Activated CD4-positive, alpha-beta memory T cell treated with anti-CD3 and anti-CD28 coated beads, Interleukin-2, amount 10 ng/mL, durations not matched to agents 7 days and 5 days (primary cell): ENCODE measurements at regions not wholly inside any gene's neighbourhood (a gene's known extent, or its start where the extent isn't known, plus 50 kb on each side); places are given as distances from the start of the nearest gene placed in this dataset.

Experiments used
- CTCF ChIA-PET: fragments of 350-600 bp; sonication (Branson Sonifier 250); formaldehyde crosslinking; loops from one replicate; lab custom pipeline; 2021; ENCODE audit warnings: antibody characterized with exemption, inconsistent platforms; lab: Charles Lee
- POLR2A ChIA-PET: fragments of 350-600 bp; sonication (Branson Sonifier 250); formaldehyde crosslinking; loops from one replicate; lab custom pipeline; 2021; ENCODE audit warnings: antibody characterized with exemption; lab: Charles Lee
- DNase-seq: peaks from one replicate; pipeline ENCODE4 v3.0.0-alpha.2; 2020
- H3K27ac Mint-ChIP-seq: one replicate; pipeline ENCODE4 v1.8.0; 2021; ENCODE audit warnings: mild to moderate bottlenecking, mixed read lengths
- H3K27me3 Mint-ChIP-seq: one replicate; pipeline ENCODE4 v1.8.0; 2021; ENCODE audit warnings: mixed read lengths
- H3K36me3 Mint-ChIP-seq: one replicate; pipeline ENCODE4 v1.8.0; 2021; ENCODE audit warnings: low read depth, mixed read lengths
- H3K4me1 Mint-ChIP-seq: one replicate; pipeline ENCODE4 v1.8.0; 2021; ENCODE audit warnings: mixed read lengths
- H3K4me3 Mint-ChIP-seq: one replicate; pipeline ENCODE4 v1.8.0; 2021; ENCODE audit warnings: mild to moderate bottlenecking, mixed read lengths
- H3K9me3 Mint-ChIP-seq: one replicate; pipeline ENCODE4 v1.8.0; 2021; ENCODE audit warnings: mixed read lengths

DNA sequence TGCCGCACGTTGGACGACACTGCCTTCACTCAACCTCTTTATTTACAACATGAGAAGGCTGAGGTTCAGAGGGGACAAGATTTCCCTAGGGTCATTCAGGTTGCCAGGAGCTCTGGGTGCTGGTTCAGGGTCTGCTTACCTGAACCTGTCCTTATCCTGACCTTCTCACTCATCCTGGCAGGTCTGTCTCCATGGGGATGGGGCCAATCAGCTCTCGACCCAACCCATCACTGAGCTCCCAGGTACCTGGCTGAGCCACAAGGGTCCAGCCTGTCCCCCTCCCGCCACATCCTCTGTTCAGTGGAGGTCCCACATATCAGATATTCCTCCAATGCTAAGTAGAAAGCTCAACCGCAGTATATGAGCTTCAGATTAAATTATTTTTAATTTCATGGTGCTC lies 225.6 kb downstream of the ANKRD60 start:
- CTCF ChIA-PET, result no interaction called here
- no peaks in the 10 kb centered on the region for H3K36me3 Mint-ChIP-seq

DNA sequence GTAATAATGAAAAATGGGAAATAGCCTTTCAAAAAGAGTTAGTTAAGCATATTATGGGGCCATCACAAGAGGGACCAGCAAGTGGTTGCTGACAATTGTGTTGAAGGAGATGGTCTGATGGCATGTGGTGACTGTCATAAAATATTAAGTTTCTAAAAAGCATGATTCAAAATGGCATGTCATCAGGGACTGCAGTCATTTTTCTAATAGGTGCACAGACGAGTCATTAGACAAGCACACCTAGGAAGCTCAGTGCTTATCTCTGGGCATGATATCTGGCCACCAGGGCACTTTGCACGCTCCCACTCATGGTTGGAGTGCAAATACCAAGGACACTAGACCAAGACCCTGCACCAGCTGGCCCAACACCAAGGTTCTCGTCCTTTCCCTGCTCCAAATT lies 226.5 kb downstream of the ANKRD60 start:
- no peak overlapping the region for H3K4me3 Mint-ChIP-seq
- no peak for DNase-seq
- POLR2A ChIA-PET, result no interaction called here
- H3K27ac Mint-ChIP-seq, result no peak overlapping the region
- H3K36me3 Mint-ChIP-seq, result no peaks in the 10 kb centered on the region
- H3K9me3 Mint-ChIP-seq, result no peaks in the 10 kb centered on the region
- H3K4me1 Mint-ChIP-seq, result no peaks in the 10 kb centered on the region
- CTCF ChIA-PET, result interaction anchor here (1.0 kb wide), 1 partner anchor 15 kb away, joined by 3 read pairs; no protein-coding TSS in a partner anchor
- H3K27me3 Mint-ChIP-seq, result peaks cover 9% of the 10 kb centered on the region

More for the DNA sequence above, 225.6 kb downstream of the ANKRD60 start:
- POLR2A ChIA-PET, result no interaction called here
- Mint-ChIP-seq H3K4me1 (no peaks in the 10 kb centered on the region), H3K9me3 (no peaks in the 10 kb centered on the region), H3K27ac (no peak overlapping the region), H3K27me3 (peaks cover 2% of the 10 kb centered on the region), H3K4me3 (no peak overlapping the region)
- DNase-seq, result no peak

- peaks cover 12% of the 10 kb centered on the region for H3K27me3 Mint-ChIP-seq
- ChIA-PET CTCF (interaction anchor here (1.0 kb wide), 1 partner anchor 15 kb away, joined by 3 read pairs; no protein-coding TSS in a partner anchor), POLR2A (no interaction called here)
- no peaks in the 10 kb centered on the region for H3K4me1 Mint-ChIP-seq
- no peak overlapping the region for H3K27ac Mint-ChIP-seq
- H3K36me3 Mint-ChIP-seq, result no peaks in the 10 kb centered on the region
- H3K4me3 Mint-ChIP-seq, result no peak overlapping the region
- H3K9me3 Mint-ChIP-seq, result no peaks in the 10 kb centered on the region
- no peak for DNase-seq
Observed at GRCh38 chr20:58001381-58001780, 227.1 kb downstream of the ANKRD60 start.

GRCh38 chr20:58000861-58001260 lies 227.6 kb downstream of the ANKRD60 start:
- H3K27ac Mint-ChIP-seq, result no peak overlapping the region
- no peaks in the 10 kb centered on the region for H3K9me3 Mint-ChIP-seq
- peaks cover 12% of the 10 kb centered on the region for H3K27me3 Mint-ChIP-seq
- ChIA-PET POLR2A (no interaction called here), CTCF (no interaction called here)
- no peak overlapping the region for H3K4me3 Mint-ChIP-seq
- no peak for DNase-seq
- H3K36me3 Mint-ChIP-seq, result no peaks in the 10 kb centered on the region
- no peaks in the 10 kb centered on the region for H3K4me1 Mint-ChIP-seq

DNA sequence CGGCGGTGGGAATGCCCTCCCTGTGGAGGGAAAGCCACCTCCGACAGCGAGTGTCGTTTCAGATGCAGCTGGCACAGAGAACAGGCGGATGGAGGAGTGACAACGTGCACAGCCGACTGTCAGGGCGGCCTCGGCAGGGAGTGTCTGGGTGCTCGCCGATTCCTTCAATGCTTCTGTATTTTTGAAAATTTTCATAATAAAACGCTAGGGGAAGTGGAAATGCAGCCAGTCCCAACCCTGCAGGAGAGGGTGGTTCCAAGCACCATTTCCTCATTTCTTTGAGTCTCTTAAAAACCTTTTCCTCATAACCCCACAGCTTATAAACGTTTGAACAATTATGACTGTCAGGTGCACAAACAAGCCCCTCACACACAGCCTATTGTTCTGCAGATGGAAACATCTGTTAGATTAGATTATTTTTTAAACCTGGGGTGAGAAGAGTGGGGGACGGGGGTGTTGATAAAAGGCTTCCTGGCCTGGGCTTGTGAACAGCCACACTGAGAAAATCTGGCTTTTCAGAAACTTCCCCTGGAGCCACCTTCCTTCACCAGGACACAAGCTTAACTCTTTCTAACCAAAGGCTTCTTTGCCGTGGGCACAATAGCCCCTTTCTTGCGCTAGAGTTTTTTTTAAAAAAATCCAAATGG lies 228.9 kb downstream of the ANKRD60 start:
- CTCF ChIA-PET, result no interaction called here
- Mint-ChIP-seq H3K27ac (no peak overlapping the region), H3K27me3 (peaks cover 12% of the 10 kb centered on the region), H3K9me3 (no peaks in the 10 kb centered on the region), H3K4me1 (no peaks in the 10 kb centered on the region), H3K36me3 (no peaks in the 10 kb centered on the region), H3K4me3 (no peak overlapping the region)
- DNase-seq, result no peak
- POLR2A ChIA-PET, result no interaction called here

GRCh38 chr20:57998981-57999464 lies 229.4 kb downstream of the ANKRD60 start:
- no peak for DNase-seq
- H3K27ac Mint-ChIP-seq, result no peak overlapping the region
- CTCF ChIA-PET, result no interaction called here

GRCh38 chr20:57998276-57998675 lies 230.2 kb downstream of the ANKRD60 start:
- CTCF ChIA-PET, result no interaction called here

More at GRCh38 chr20:57998981-57999464, 229.4 kb downstream of the ANKRD60 start:
- H3K9me3 Mint-ChIP-seq, result no peaks in the 10 kb centered on the region
- H3K36me3 Mint-ChIP-seq, result no peaks in the 10 kb centered on the region
- peaks cover 12% of the 10 kb centered on the region for H3K27me3 Mint-ChIP-seq
- no peaks in the 10 kb centered on the region for H3K4me1 Mint-ChIP-seq
- POLR2A ChIA-PET, result no interaction called here
- H3K4me3 Mint-ChIP-seq, result no peak overlapping the region

DNA sequence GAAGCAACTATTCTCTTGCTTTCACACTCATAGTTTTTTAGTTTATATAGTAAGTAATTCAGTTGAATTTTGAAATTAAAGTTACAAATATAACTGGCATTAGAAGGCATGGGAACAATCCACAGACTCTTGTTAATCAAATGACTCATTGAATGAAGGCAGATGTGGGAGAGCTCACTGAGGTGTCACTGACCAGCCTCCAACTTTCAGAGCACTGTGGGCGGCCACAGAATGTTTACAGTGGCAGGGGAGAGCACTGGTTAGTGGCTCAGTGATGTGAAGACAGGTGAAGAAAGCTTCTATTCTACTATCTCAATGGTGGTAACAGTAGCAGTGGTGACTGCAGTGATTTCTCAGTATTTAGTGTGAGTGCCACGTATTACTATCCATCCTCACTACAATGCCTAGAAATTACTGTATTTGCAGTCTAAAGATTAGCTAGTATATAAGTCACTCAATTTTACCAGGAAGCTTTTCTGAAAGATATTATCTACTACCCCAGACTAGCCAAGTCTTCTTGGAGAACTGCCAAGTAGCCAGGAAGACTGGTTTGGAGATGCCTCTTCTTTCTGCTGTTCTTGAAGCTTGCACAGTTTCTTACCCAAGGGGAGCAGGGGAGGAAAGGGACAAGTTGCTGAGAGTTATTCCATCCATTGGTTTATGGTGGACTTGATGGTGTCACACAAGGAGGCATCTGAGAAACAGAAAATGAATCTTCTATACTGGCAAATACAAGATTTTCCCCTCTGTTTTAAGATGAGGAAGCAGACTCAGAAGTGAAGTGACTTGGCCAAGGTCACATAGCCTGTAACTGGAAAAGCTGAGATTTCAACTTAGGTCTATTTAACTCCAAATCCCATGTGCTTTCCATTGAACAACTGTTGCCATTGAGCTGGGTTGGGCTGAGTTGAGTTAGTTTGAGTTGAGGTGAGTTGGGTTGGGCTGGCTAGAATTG lies 231.2 kb downstream of the ANKRD60 start:
- ChIA-PET CTCF (no interaction called here), POLR2A (no interaction called here)
- Mint-ChIP-seq H3K4me1 (no peaks in the 10 kb centered on the region), H3K9me3 (no peaks in the 10 kb centered on the region), H3K36me3 (no peaks in the 10 kb centered on the region), H3K27me3 (peaks cover 12% of the 10 kb centered on the region), H3K27ac (no peak overlapping the region), H3K4me3 (no peak overlapping the region)
- DNase-seq, result no peak

More at GRCh38 chr20:57998276-57998675, 230.2 kb downstream of the ANKRD60 start:
- Mint-ChIP-seq H3K36me3 (no peaks in the 10 kb centered on the region), H3K4me1 (no peaks in the 10 kb centered on the region), H3K9me3 (no peaks in the 10 kb centered on the region), H3K27me3 (peaks cover 12% of the 10 kb centered on the region), H3K27ac (no peak overlapping the region), H3K4me3 (no peak overlapping the region)
- POLR2A ChIA-PET, result no interaction called here
- DNase-seq, result no peak

DNA sequence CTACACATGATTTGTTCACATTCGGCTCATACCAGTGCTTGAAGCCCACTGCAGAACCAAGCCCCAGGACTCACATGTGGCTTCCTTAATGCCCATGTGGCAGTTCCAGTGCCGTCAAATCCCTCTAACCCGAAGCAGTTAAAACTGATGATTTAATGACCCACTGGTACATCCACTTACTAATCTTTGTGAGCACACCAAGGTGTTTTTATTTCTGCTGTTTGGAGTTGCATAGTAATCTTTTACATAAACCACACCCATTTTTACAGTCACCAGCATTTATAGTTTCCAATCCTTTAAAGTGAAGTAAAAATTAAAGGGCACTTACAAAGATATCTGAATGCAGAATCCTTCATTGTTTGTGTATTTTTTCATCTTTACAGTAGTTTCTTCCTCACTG lies 232.0 kb downstream of the ANKRD60 start:
- Mint-ChIP-seq H3K9me3 (no peaks in the 10 kb centered on the region), H3K36me3 (no peaks in the 10 kb centered on the region), H3K27ac (no peak overlapping the region), H3K4me3 (no peak overlapping the region), H3K27me3 (peaks cover 12% of the 10 kb centered on the region), H3K4me1 (no peaks in the 10 kb centered on the region)
- DNase-seq, result no peak
- ChIA-PET POLR2A (no interaction called here), CTCF (no interaction called here)

DNA sequence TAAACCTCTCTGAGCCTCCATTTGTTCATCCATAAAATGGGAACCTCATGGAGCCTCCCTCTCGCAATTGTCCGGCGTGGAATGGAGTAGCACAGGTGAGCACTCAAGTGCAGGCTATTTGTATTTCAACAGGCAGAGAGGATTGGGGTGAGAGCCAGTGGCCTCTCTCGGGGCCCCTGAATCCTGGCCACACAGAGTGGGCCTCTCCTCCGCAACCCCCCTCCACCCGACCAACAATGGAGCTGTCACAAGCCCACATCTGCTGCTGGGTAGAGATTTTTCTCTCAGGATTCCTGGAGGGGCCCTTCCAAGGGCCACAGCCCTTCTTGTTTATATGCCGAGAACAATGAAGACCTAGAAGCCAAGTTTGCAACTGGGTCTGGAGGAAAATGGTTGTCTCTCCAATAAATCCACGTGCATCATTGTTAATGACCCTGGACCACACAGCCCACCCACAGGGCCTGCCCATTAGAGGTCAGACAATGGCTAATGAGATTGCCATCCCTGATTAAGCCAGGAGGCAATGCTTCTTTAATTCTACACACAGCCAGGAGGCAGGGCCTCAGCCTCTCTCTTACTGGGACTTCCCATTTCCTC lies 233.0 kb downstream of the ANKRD60 start:
- peaks cover 14% of the 10 kb centered on the region for H3K27me3 Mint-ChIP-seq
- no peaks in the 10 kb centered on the region for H3K36me3 Mint-ChIP-seq
- POLR2A ChIA-PET, result no interaction called here
- DNase-seq, result no peak
- no peaks in the 10 kb centered on the region for H3K4me1 Mint-ChIP-seq
- CTCF ChIA-PET, result no interaction called here
- H3K4me3 Mint-ChIP-seq, result no peak overlapping the region
- H3K27ac Mint-ChIP-seq, result no peak overlapping the region
- H3K9me3 Mint-ChIP-seq, result no peaks in the 10 kb centered on the region

DNA sequence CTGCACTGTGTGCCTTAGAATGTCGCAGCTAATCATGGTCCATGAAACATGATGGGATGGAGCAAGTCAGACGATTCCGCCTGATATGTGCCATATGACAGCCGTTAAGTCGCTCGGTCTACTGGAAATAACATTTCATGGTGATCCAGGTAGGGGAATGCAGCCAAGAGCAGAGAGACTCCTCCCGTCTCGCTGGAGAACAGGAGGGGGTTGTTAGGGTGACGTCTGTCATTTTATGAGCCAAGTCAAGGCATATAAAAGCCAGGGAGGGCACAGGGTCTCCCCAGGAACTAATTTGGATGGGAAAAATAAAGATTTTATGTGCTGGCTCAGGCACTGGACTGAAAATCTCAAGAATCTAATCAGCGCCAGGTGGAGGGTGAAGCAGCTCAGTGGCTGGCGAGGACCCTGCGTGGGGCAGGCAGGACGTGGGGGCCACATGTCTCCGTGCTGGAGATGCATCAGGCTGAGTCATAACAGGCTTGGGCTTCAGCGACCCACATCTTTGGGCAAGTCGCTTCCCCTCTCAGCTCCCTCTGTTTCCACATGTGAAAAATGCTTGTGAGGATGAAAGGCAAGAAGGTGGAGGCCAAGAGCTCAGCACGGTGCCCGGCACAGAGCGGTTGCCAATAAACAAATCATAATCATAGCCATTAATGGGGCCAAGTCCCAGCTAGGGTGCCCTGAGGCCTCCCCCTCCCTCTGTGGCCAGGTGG lies 234.6 kb downstream of the ANKRD60 start:
- H3K4me3 Mint-ChIP-seq, result no peak overlapping the region
- H3K27me3 Mint-ChIP-seq, result peaks cover 14% of the 10 kb centered on the region
- H3K27ac Mint-ChIP-seq, result no peak overlapping the region
- H3K4me1 Mint-ChIP-seq, result no peaks in the 10 kb centered on the region
- H3K9me3 Mint-ChIP-seq, result no peaks in the 10 kb centered on the region
- DNase-seq, result no peak
- POLR2A ChIA-PET, result no interaction called here
- no peaks in the 10 kb centered on the region for H3K36me3 Mint-ChIP-seq
- CTCF ChIA-PET, result no interaction called here

GRCh38 chr20:57991211-57991881 lies 237.1 kb downstream of the ANKRD60 start:
- POLR2A ChIA-PET, result no interaction called here
- CTCF ChIA-PET, result no interaction called here

More at GRCh38 chr20:57991211-57991881, 237.1 kb downstream of the ANKRD60 start:
- Mint-ChIP-seq H3K27ac (no peak overlapping the region), H3K4me3 (no peak overlapping the region), H3K4me1 (no peaks in the 10 kb centered on the region), H3K9me3 (no peaks in the 10 kb centered on the region), H3K27me3 (peaks cover 1% of the 10 kb centered on the region), H3K36me3 (no peaks in the 10 kb centered on the region)
- DNase-seq, result no peak
